ENCODE measurements at regions not wholly inside any gene's neighbourhood (a gene's known extent, or its start where the extent isn't known, plus 50 kb on each side); places are given as distances from the start of the nearest gene placed in this dataset.

DNA sequence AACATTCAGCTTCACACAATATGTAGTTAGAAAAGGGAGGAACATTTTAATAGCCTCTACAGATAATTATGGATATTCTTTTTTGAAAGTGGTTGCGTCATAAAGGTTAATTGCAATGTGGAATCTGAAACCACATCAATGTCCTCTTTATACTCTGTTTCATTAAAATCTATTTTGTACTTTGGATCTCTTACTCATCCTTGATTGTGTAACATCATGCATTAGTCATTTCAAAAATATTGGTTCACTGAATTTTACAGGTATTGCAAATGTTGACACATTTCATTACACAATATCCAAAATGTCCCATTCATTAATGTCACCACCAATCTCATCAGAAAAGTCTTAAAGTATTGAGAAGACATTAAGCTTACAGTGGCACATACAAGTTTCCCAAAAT, 62.7 kb upstream of the USP9X start:
- Histone ChIP-seq H3K4me3 (ENCODE audit: low read depth in 2 of 2, low read length in 1 of 2) (no peak overlapping the region), H3K4me2 (no peak overlapping the region), H3K36me3 (replicated peaks in 1 of 2; ENCODE audit: control insufficient read depth in 1 of 2, insufficient read depth in 2 of 2, low read length in 1 of 2) (no peaks in the 10 kb centered on the region), H2AFZ (ENCODE audit: low read depth) (no peak overlapping the region), H3K27ac (ENCODE audit: low read depth in 2 of 2, low read length in 1 of 2) (no peak overlapping the region), H3K9me2 (no peaks in the 10 kb centered on the region), H3F3A (replicated peaks; ENCODE audit: insufficient read depth) (no peaks in the 10 kb centered on the region), H3K4me1 (ENCODE audit: control insufficient read depth in 1 of 2, insufficient read depth in 2 of 2, low read depth in 1 of 2, low read length in 1 of 2) (no peaks in the 10 kb centered on the region), H3K79me2 (ENCODE audit: insufficient read depth) (no peaks in the 10 kb centered on the region), H3K9me3 (no peaks in the 10 kb centered on the region), H3K9ac (no peak overlapping the region), H4K20me1 (ENCODE audit: insufficient read depth) (no peaks in the 10 kb centered on the region), H3K27me3 (ENCODE audit: insufficient read depth) (peaks cover 5% of the 10 kb centered on the region; the same call in 1 of the 2 replicates)
- ChIA-PET CTCF (no interaction called here), POLR2A (no interaction called here)
- 30% methylated on average over 1 of the region's 1 CpG for WGBS (ENCODE audit: low lambda C conversion rate)
- DNase-seq: no peak
- TF ChIP-seq, protein P1, sequence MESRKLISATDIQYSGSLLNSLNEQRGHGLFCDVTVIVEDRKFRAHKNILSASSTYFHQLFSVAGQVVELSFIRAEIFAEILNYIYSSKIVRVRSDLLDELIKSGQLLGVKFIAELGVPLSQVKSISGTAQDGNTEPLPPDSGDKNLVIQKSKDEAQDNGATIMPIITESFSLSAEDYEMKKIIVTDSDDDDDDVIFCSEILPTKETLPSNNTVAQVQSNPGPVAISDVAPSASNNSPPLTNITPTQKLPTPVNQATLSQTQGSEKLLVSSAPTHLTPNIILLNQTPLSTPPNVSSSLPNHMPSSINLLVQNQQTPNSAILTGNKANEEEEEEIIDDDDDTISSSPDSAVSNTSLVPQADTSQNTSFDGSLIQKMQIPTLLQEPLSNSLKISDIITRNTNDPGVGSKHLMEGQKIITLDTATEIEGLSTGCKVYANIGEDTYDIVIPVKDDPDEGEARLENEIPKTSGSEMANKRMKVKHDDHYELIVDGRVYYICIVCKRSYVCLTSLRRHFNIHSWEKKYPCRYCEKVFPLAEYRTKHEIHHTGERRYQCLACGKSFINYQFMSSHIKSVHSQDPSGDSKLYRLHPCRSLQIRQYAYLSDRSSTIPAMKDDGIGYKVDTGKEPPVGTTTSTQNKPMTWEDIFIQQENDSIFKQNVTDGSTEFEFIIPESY (IDR thresholded peaks at IDR 0.05; ENCODE audit: borderline replicate concordance, low read depth): no peak
- TF ChIP-seq CHD2 (IDR thresholded peaks at IDR 0.05; ENCODE audit: low read length, partially characterized antibody) (no peak), MEF2A (IDR thresholded peaks at IDR 0.05; ENCODE audit: borderline replicate concordance, low read depth) (no peak), FOSL2 (IDR thresholded peaks at IDR 0.05; ENCODE audit: borderline replicate concordance, low read depth) (peak; percentile 22; the same call in 1 of the 2 replicates), POLR2AphosphoS5 (IDR thresholded peaks at IDR 0.05; ENCODE audit: low read depth, low read length) (no peak), JUND (IDR thresholded peaks at IDR 0.05) (peak; percentile 27; the same call in 1 of the 2 replicates)
- TF ChIP-seq, protein P2, sequence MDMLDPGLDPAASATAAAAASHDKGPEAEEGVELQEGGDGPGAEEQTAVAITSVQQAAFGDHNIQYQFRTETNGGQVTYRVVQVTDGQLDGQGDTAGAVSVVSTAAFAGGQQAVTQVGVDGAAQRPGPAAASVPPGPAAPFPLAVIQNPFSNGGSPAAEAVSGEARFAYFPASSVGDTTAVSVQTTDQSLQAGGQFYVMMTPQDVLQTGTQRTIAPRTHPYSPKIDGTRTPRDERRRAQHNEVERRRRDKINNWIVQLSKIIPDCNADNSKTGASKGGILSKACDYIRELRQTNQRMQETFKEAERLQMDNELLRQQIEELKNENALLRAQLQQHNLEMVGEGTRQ (IDR thresholded peaks at IDR 0.05; ENCODE audit: borderline replicate concordance, low read depth, low read length): no peak
- TF ChIP-seq, protein P3, sequence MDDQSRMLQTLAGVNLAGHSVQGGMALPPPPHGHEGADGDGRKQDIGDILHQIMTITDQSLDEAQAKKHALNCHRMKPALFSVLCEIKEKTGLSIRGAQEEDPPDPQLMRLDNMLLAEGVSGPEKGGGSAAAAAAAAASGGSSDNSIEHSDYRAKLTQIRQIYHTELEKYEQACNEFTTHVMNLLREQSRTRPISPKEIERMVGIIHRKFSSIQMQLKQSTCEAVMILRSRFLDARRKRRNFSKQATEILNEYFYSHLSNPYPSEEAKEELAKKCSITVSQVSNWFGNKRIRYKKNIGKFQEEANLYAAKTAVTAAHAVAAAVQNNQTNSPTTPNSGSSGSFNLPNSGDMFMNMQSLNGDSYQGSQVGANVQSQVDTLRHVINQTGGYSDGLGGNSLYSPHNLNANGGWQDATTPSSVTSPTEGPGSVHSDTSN (IDR thresholded peaks at IDR 0.05): peak; percentile 33

DNA sequence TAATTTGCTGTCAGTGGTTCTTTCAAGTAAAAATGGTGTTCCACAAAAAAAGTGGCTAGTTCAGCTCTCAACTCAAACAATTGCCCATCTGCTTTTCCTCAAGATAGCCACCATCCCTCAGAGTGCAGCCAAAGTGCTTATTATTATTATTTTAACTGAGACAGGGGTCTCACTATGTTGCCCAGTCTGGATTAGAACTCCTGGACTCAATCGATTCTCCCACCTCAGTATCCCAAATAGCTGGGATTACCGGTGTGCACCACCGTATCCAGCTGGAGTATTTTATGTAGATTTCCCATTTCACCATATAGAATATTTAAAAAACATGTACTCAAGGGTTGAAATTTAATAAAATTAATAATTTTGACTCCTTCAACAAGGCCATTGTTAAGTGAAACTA, 62.1 kb upstream of the USP9X start:
- Histone ChIP-seq H3K9ac (no peak overlapping the region), H4K20me1 (ENCODE audit: insufficient read depth) (no peaks in the 10 kb centered on the region), H3K4me3 (ENCODE audit: low read depth in 2 of 2, low read length in 1 of 2) (no peak overlapping the region), H3F3A (replicated peaks; ENCODE audit: insufficient read depth) (no peaks in the 10 kb centered on the region), H3K36me3 (replicated peaks in 1 of 2; ENCODE audit: control insufficient read depth in 1 of 2, insufficient read depth in 2 of 2, low read length in 1 of 2) (no peaks in the 10 kb centered on the region), H3K4me1 (ENCODE audit: control insufficient read depth in 1 of 2, insufficient read depth in 2 of 2, low read depth in 1 of 2, low read length in 1 of 2) (no peaks in the 10 kb centered on the region), H3K9me3 (no peaks in the 10 kb centered on the region), H2AFZ (ENCODE audit: low read depth) (no peak overlapping the region), H3K79me2 (ENCODE audit: insufficient read depth) (no peaks in the 10 kb centered on the region), H3K9me2 (no peaks in the 10 kb centered on the region), H3K4me2 (no peak overlapping the region), H3K27me3 (ENCODE audit: insufficient read depth) (peaks cover 5% of the 10 kb centered on the region; the same call in 1 of the 2 replicates), H3K27ac (ENCODE audit: low read depth in 2 of 2, low read length in 1 of 2) (no peak overlapping the region)
- WGBS (ENCODE audit: low lambda C conversion rate): 90% methylated on average over 3 of the region's 3 CpGs
- ChIA-PET POLR2A (no interaction called here), CTCF (interaction anchor here (0.6 kb wide), 1 partner anchor 24 kb away, joined by 3 read pairs; no protein-coding TSS in a partner anchor)
- no peak for TF ChIP-seq CHD2 (IDR thresholded peaks at IDR 0.05; ENCODE audit: low read length, partially characterized antibody)
- DNase-seq: no peak
